ENCODE measurements at regions not wholly inside any gene's neighbourhood (a gene's known extent, or its start where the extent isn't known, plus 50 kb on each side); places are given as distances from the start of the nearest gene placed in this dataset.

DNA sequence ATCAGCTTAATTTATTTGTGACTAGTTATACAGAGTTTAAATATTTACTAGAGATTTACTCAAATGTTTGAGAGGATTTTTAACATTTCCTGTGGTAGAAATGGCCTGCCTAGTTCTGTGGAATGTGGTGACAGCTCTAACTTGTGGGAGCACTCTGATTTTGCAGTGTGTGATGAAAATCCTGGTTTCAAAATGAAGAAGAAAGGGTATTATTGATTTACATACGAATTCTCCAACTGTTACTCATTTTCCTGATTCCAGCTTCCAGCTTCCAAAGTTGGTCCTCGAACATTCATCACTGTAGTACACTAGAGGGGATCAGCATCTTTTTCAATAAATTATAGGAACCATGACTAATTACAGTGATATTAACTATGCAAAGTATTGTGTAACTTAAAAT is 462.7 kb upstream of the PKN2 start:
- no peak for TF ChIP-seq POLR2A (IDR thresholded peaks at IDR 0.05)
- TF ChIP-seq, protein P1, sequence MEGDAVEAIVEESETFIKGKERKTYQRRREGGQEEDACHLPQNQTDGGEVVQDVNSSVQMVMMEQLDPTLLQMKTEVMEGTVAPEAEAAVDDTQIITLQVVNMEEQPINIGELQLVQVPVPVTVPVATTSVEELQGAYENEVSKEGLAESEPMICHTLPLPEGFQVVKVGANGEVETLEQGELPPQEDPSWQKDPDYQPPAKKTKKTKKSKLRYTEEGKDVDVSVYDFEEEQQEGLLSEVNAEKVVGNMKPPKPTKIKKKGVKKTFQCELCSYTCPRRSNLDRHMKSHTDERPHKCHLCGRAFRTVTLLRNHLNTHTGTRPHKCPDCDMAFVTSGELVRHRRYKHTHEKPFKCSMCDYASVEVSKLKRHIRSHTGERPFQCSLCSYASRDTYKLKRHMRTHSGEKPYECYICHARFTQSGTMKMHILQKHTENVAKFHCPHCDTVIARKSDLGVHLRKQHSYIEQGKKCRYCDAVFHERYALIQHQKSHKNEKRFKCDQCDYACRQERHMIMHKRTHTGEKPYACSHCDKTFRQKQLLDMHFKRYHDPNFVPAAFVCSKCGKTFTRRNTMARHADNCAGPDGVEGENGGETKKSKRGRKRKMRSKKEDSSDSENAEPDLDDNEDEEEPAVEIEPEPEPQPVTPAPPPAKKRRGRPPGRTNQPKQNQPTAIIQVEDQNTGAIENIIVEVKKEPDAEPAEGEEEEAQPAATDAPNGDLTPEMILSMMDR (IDR thresholded peaks at IDR 0.05), result no peak

Data from body of pancreas (tissue), 4 donors.